ENCODE measurements at regions not wholly inside any gene's neighbourhood (a gene's known extent, or its start where the extent isn't known, plus 50 kb on each side); places are given as distances from the start of the nearest gene placed in this dataset.

DNA sequence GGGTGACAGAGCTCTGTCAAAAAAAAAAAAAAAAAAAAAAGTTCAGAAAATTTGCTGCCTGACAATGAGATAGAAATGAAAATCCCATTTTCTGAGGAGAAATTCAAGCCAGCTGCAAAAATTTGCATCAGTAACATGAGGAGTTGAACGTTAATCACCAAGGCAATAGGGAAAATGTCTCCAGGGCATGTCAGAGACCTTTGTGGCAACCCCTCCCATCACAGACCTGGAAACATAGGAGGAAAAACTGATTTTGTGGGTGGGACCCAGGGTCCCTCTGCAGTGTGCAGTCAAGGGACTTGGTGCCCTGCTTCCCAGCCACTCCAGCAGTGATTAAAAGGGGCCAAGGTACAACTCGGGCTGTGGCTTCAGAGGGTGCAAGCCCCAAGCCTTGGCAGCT lies 615.4 kb downstream of the RWDD3 start:
- TF ChIP-seq, protein P1, sequence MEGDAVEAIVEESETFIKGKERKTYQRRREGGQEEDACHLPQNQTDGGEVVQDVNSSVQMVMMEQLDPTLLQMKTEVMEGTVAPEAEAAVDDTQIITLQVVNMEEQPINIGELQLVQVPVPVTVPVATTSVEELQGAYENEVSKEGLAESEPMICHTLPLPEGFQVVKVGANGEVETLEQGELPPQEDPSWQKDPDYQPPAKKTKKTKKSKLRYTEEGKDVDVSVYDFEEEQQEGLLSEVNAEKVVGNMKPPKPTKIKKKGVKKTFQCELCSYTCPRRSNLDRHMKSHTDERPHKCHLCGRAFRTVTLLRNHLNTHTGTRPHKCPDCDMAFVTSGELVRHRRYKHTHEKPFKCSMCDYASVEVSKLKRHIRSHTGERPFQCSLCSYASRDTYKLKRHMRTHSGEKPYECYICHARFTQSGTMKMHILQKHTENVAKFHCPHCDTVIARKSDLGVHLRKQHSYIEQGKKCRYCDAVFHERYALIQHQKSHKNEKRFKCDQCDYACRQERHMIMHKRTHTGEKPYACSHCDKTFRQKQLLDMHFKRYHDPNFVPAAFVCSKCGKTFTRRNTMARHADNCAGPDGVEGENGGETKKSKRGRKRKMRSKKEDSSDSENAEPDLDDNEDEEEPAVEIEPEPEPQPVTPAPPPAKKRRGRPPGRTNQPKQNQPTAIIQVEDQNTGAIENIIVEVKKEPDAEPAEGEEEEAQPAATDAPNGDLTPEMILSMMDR (IDR thresholded peaks at IDR 0.05; ENCODE audit: insufficient read depth, low read depth, low read length), result no peak
- TF ChIP-seq EZH2 (IDR thresholded peaks at IDR 0.05; ENCODE audit: insufficient read depth, low read length), result no peak

Data from astrocyte (in vitro differentiated cells and primary cell).